Hematopoietic multipotent progenitor cell treated with erythropoietin and hydrocortisone succinate and interleukin-3 and kit ligand, for 4 days (in vitro differentiated cells): ENCODE measurements at regions not wholly inside any gene's neighbourhood (a gene's known extent, or its start where the extent isn't known, plus 50 kb on each side); places are given as distances from the start of the nearest gene placed in this dataset.

Experiments
- DNase-seq: peaks from one replicate; pipeline ENCODE4 v3.0.0-alpha.2; 2015

DNA sequence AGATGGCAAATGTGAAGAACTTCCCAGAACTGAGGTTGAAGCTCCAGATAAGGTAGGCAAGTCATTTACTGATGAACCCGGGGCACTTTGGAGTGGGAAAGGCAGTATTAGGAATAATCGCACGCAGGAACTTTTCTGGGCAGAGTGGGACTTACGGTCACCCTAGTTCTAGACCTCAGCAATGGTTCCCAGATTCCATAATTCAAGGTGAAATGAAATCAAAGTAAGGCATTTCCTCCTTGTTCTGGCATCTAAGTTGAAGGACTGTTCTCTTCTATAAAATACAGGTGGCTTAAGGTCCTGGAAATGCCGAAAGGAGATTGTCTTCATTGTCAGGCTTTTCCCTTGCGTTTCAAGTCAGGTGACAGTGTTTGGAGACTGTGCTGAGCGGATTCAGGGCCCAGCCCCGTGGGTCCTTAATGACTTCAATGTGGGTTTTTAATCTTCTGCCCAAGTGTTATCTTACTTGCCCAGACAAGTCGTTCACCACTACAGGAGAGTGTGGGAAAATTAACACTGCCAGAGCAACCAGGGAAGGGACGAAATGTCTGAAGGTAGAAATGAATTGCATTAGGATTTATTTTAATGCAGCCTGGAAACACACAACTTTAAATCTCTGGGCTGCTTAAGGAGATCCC is 52.1 kb upstream of the STOX2 start:
- peak; percentile 73 for DNase-seq

DNA sequence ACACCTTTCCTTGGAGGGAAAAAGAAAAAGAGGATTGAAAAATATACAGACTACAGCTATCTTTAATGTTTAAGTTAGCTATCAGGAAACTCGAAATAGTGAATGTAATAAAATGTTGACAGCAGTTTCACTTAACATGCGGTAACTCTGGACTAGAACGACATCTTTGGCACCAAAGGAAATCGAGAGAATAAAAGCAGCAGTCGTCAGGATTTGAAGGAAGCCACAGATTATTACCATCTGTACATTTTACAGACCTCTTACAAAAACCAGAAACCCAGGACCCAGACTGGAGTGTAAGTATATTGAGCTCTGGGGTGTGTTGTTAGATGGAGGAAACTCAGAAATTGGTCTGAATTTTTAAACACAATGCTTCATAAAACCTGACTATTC is 51.6 kb upstream of the STOX2 start:
- DNase-seq: no peak
